HG03354 (cell line): ENCODE measurements at regions not wholly inside any gene's neighbourhood (a gene's known extent, or its start where the extent isn't known, plus 50 kb on each side); places are given as distances from the start of the nearest gene placed in this dataset.
"Not testable (repeated sequence)": the region's sequence is repeated elsewhere in the genome, so short reads cannot be mapped to it uniquely, and the experiment has no call there.

Source experiments
- ATAC-seq: cut with Tn5 transposase; IDR thresholded peaks from one replicate; pipeline ENCODE4 v1.9.1; 2021; ENCODE audit warnings: mild to moderate bottlenecking; ENCODE audit not compliant: unreplicated experiment, poor library complexity, severe bottlenecking

DNA sequence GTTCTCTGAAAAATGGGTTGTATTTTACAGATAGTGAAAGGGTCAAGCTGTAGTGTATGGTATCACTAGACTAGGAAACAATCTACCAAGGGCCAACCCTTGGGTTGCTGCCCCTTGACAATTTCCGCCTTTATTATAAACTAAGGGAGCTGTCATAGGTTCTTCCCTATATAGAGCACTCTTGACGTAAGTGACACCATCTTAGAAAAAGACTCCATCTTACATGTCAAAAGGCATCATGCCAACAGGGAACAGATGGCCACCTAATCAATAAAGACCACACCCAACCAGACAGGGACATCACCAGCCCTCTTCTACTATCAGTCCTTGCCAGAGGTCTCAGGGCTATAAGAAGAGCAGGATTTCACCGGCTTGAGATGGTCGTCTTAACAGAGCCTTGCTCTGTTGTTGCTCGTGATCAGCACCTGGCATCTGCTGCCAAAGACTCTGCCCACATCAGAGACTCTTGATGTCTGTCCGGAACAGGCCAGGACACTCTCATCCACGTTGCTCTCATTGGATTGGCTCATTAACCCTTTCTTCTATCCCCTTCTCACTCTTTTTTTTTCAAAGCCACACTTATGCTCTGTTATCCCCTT is 231.4 kb upstream of the PLGLB2 start:
- not testable (repeated sequence) for ATAC-seq

DNA sequence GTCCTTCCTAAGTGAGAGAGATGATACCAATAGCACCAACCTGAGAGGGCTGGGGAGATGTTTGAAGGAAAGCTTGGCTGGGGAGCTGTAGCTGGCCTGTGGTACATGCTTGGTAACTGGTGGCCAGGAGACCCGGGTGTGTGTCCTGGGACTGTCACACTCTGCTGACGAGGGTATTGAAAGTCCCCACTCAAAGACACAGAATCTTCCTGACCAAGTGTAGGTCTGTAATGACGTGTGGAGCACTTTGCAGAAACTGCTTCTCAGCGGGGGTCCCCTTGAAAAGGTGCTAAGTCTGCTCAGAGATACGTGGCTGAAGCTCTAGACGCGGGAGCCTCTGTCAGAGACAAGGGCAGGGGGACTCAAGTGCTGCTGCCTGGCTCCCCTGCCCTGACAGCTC is 230.4 kb upstream of the PLGLB2 start:
- not testable (repeated sequence) for ATAC-seq

DNA sequence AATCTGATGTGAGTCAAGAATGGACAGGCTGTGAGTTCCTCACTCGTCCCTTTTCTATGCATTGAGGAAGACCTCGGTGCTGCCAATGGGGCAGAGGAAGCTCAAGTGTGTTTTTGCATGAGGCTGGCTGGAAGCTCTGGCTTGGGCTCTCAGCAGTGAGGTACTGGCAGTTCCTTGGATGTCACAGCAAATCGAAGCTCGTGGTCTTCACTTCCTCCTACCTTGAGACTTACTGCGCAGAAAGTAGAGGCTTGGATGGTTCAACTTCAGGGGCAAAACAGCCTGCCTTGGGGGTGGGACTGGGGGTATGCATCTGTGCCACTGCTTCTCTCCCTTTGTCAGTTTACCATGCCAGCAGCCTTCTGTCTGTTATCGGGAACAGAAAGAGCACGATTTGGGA is 229.8 kb upstream of the PLGLB2 start:
- not testable (repeated sequence) for ATAC-seq

DNA sequence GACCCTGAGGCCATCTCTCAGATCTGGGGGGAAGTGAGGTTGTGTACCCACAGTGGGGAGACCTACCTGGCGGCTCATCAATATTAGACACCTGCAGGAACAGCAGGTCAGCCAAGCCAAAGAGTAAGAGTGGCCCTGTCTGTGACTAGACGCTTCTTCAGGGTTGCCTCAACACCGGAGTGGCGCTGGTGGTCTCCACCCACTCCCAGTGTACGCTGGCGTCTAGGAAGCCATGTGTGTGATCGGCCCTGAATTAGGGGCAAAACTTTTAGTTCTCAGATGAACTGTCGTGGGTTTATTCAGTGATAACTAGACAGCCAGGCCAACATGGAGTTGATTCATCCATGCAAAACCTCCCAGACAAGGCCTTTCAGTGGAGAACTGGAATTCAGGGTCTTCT is 229.3 kb upstream of the PLGLB2 start:
- ATAC-seq: not testable (repeated sequence)

DNA sequence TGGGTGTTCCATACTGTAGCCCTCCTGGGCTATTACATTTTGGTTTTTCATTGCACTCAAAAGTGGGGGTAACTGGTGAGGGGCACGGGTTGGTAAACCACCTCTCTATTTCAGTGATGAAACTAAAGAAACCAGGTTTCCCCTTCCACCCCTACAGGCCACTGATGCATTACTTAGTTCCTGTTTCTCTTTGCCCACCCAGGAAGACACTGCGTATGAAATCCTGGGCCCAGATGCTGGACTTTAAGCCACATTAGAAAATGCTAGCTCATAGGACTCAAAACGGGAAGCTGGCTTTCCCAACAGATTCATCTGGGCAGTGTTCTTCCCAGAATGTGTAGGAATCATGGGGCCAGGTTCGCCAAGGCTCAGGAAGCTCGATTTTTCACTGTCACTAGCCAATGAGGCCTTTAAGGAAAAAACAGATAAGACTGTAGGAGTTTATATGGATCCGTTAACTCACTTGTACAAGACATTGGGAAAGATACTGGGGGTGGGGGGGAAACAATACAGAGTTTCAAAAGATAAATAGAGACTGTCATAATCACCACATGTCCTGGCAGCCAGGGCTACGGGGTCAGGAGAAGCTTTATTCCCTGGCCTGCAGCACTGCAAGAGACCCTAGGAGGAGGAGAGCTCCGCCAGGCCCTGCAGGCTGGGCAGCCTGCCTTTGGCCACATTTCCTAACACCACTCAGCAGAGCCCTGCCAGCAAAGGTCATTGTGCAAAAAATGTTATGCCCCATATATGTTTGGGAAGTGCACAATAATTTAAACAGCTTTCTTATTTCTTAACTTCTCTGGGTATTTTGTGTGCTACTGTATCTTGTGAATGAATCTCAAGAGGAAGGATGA is 228.5 kb upstream of the PLGLB2 start:
- peak; percentile 67 for ATAC-seq

DNA sequence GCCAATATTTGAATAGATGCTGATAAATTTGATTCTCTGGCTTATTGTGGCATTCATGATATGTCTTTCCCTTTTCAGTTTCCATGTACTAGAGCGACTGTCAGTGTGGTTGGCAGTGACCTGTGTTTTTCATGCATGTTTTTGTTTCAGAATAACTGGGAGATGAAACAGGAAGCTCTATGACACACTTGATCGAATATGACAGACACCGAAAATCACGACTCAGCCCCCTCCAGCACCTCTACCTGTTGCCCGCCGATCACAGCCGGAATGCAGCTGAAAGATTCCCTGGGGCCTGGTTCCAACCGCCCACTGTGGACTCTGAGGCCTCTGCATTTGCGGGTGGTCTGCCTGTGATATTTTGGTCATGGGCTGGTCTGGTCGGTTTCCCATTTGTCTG is 226.8 kb upstream of the PLGLB2 start:
- ATAC-seq: peak; percentile 68

DNA sequence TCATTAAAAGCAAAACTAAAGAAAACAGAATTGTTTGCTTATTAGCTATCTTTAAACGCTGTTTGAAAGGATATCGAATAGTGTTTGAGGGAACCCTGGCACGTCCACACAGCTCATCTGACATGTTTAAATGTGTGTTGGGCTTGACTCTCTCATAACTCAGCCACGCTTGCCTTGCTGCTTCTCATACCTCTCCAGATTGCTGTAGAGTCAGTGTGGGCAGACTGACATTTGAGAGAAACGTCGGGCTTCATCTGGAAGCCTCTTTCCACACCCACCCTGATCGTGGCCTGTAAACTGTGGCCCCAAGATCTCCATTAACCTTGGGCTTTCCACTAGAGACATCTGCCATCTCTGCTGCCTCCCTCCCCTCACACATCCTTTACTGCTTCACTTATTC is 226.4 kb upstream of the PLGLB2 start:
- ATAC-seq: not testable (repeated sequence)

DNA sequence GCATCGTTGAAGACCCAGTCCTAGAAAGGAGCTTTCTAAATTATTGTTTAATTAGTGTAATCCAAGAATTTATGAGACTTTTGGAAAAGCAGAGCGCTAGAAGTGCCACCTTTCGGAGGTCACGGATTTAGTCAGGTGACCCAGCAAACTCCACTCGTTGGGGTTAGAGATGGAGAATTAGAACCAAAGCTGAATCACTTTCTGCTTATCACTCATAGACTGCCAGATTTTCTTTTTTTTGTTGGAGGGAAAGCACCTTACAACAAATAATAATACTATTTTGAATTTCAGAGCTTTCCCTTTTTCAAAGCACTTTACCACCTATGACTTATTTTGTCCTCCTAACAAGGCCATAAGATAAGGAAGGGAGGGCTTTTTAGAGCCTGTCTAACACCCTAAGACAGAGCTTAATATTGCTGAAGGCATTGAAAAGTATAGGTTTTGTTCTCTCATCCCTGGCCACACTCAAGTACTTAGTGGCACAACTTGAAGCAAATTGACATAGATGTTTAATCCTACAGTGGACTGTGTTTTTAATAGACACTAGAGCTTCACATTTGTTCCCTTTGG is 223.2 kb upstream of the PLGLB2 start:
- ATAC-seq: not testable (repeated sequence)

DNA sequence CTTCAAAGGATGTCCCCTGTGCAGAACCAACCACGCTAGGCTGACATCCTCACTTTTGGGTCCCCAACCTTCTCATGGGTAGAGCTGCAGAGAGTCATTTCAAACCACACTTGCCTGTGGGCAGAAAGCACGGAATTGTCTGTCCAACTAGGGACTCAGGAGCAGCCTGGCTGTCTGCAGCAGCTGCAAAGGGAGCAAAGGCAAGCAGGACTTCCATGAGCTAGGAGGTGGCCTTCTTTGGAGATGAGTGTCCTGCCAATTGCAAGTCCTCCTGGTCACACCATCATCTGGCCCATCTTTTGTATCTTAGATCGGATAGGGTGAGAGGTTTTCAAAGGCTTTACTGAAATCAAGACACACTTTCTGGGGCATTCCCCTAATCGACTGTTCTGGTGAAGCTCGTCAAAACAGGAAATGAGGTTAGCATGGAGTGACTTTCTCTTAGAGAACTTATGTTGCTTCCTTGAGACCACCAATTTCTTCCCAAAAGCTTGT is 222.3 kb upstream of the PLGLB2 start:
- ATAC-seq: peak; percentile 51

DNA sequence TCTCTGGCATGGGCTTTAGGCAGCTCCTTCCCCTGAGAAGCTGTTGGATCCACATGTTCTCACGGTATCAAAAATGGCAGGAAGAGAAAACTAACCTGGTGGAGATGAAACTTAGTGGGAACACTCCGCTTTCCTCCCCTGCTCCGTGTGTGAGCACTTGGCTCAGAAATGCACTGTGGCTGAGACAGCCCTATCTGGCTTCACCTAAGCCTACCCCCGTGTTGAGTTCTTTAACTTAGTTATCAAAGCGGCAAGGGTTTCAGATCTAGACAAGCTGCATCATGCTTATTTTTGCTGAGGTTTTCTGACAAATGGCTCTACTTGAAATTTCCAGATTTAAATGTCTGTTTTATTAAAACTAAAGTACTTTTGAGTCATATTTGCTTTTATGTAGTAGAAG is 221.6 kb upstream of the PLGLB2 start:
- not testable (repeated sequence) for ATAC-seq

DNA sequence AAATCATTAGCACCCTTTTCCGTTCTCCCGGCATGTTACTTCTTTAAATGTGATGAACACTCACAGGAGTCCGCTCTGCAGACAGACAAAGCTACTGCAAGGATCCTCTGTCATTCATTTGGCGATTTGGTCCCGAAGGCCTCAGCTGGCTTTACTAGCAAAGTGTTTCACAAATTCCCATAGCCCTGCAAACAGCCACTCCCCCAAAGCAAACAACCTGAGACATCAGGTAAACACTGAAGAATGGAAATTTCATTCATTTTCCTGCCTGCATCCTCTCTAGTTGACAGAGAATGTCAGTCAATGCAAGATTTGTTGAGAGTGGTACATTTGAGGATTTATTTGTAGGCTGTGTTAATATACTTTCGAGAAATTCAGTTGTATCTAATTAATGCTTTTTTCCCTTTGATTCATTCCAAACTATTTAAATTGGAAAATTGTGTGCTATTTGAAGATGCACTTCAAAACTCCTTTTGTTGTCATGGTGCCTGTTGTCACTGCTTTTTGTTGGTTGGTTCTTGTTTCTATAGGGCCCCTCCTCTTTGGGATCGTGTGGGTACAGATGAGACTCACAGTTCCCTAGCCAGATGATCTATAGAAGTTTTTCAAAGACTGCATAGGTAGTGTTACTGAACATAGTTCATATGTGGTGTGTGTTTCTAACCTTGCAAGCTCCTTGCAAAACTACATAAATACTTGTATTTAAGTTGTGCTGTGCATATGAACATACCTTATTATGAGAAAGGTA is 215.7 kb upstream of the PLGLB2 start:
- not testable (repeated sequence) for ATAC-seq

DNA sequence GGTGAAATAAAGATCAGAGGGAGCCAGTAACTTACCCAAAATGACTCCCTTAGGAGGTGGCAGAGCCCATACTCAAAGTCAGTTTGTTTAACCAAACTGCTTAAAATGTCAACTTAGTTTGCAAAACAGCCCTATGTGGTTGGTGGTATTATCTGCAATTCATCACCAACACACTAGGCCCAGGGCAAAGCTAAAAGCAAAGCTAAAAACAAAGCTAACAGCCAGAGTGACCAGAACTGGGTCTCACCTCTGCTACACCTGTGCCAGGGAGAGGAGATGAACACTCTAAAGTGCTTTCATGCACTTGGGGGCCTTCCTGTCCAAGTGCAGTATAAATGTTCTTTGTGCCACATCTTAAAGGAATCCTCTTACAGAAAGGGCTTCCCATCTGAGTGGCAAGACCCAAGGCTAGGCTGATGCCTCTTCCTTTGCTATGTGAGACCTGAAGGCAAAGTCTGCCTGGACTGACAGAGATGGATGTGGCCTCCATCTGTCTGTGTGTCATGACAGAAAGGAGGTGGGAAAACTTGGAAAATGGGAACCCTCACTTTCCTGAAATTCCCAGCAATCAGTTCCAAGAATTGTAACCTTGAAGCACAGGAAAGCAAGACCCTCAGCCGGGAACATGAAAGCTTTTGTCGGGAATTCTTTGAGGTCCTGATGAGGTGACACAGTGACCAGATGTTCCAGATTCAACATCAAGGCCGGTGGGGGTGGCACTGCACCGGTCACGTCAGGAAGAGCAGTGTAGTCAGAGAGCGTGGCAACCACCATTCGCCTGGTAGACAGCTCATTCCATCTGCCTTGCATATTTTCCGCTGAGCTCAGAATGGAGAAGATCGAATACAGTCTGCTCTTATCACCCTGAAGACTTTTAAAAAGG is 214.3 kb upstream of the PLGLB2 start:
- ATAC-seq: not testable (repeated sequence)

DNA sequence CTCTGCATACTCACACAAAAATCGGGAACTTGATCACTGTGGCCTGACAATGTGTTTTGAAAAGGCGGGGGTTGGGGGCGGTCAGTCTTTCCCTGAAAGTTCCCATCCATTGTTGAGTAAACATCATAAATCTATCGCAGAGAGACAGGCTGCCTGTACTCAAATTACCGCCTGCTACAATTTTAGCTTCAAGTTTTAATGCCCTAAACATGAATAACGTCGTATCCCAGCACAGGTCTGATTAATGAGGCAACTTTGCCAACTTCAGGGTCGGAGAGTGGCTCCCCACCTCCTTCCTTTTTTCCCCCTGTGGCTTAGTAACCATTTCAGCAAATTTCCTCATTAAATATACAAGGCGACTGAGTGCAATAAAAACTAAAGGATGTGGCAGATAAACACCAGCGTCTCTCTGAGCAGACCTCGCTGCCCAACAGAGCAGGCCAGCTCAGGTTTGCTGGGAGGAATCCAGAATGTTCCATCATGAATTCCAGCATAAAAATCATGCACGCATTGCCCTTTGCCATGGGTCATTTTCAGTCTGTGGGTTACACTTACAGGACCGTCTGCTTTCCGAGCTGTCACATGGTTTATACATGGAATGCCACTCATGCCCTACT is 213.5 kb upstream of the PLGLB2 start:
- not testable (repeated sequence) for ATAC-seq

DNA sequence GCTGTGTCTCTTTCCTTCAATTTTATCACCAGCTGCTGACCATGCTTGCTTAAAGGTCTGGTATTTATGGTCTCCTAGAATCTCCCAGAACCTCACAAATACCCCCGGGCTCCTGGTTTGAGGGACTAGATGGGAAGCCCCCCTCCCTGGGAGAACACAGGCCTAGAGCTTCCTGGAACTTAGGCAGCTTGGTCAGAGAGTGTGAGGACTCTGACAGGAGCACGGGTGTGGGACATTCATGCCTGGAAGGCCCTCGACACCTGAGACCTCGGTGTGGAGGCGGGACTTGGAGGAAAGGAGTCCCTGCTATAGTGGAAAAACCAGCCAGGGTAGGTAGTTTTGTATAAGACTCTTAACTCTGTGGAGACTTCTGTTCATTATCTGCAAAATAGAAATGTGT is 211.5 kb upstream of the PLGLB2 start:
- ATAC-seq: not testable (repeated sequence)

DNA sequence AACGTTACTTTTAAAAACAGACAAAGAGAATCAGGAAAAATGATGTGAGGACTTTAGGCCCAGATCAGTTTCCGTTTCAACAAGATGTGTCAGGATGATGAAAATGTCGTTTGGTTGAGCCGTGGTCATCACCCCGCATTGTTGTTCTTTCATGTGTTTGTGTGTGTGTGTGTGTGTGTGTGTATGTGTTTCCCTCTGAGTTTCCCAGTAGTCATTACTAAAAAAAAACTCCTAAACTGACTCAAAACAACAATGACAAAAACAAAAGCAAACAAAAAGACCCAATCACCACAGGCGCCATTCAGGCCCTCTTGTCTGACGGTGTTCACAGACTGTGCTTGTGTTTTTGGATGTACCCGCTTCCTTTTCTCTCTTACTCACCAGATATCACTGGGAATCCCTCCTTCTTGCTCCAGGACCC is 210.6 kb upstream of the PLGLB2 start:
- ATAC-seq: not testable (repeated sequence)

DNA sequence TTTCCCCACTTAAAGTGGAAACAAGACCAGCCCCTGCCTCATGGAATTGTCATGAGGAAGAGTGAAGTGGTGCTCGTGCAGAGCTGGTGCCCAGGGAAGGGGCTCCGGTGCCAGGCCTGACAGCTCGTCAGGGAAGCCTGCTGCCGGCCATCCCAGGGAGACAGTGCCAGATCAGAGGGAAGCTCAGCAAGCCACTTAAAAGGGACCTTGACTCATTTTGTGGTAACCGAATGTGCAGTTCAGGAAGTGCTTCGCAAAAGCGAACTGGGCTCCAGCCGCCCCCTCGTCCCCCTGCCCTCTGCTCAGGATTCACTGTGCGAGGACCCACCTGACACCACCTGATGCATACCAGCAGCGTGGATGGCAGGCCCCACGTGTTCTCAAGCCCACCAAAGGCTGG is 209.6 kb upstream of the PLGLB2 start:
- ATAC-seq: not testable (repeated sequence)

DNA sequence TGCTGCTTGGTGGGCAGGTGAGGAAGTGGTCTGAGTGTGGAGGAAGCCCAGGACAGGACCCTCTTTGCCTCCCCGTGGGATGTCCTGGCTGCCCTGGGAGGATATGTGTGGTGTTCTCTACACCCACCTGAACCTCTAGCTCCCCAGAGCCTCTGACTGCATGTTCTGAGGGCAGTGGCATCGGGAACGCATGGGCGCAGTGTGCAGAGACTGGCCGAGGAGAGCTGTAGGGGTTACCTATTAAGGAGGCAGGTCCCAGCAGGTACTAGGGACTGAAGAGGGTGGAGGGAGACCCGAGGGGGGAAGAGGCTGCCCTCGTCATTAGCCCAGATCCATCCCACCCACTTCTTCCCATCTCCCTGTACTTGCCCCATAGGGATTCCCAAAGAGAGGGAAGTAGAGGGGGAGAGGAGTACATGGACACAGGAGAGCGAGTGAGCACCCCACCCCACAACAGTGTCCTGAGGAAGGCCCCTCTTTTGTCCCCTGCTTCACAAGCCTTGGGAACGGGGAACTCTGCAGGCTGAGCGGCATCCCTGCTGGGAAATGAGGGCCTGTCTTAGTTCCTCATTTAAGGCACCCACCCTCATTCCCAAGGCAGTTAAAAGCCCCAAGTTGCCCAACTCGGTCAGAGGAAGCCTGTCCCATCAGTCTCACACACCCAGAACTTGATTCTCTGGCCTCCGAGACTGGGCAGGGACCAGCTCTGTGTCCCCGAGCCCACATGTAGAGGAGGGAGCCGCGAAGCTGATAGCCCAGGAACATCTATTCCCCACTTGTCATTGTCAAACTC is 208.5 kb upstream of the PLGLB2 start:
- ATAC-seq: not testable (repeated sequence)

DNA sequence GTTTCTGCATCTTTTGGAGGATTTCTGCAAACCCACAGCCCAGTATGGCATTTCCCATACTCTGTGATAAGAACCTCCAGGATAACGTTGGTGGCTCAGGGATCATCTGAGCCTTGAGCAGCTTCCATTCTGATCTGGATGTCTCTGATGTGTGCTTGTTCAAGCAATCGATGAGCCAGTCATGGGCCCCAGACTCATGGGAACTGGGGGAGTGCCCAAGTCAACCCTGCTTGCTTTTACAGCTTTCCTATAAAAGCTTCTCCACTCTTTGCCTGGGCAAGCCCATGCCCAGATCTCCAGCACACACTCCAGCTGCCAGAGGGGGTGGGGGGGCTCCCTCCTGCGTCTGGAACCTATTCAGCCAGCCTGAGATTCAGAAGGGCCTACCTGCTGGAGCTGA is 207.6 kb upstream of the PLGLB2 start:
- ATAC-seq: not testable (repeated sequence)
